HCT116 (cell line): ENCODE measurements at regions not wholly inside any gene's neighbourhood (a gene's known extent, or its start where the extent isn't known, plus 50 kb on each side); places are given as distances from the start of the nearest gene placed in this dataset.

ENCODE experiments used
- ATAC-seq: fragments of 200-7000 bp; cut with Tn5 transposase; 2 replicates; pipeline ENCODE4 v1.9.1; 2020; ENCODE audit warnings: mild to moderate bottlenecking, moderate library complexity
- BruUV-seq: library from RNA; stranded (reverse); fragments of 400-500 nt; replicated peaks from 2 replicates; lab custom pipeline; 2021; lab: Mats Ljungman, UMichigan
- CTCF ChIA-PET: fragments of 300-600 bp; sonication (Branson Sonifier 250); formaldehyde crosslinking; loops from one replicate; lab custom pipeline; 2021; ENCODE audit warnings: antibody characterized with exemption; lab: Charles Lee
- POLR2A ChIA-PET: fragments of 300-600, 350-600 bp; sonication (Branson Sonifier 250); formaldehyde crosslinking; loops from one replicate; lab custom pipeline; 2021; ENCODE audit warnings: antibody characterized with exemption; lab: Charles Lee
- RAD21 ChIA-PET, 2 experiments: fragments of 300-600 bp; sonication (Branson Sonifier 250); formaldehyde crosslinking; loops; one replicate each; lab custom pipeline; 2023; ENCODE audit warnings: low total read pairs in 2 of 2; ENCODE audit not compliant: uncharacterized antibody in 2 of 2, unreplicated experiment in 2 of 2, low non-redundant PET in 1 of 2; lab: Charles Lee
- DNase-seq: peaks from one replicate; pipeline ENCODE4 v3.0.0-alpha.2; 2010; ENCODE audit warnings: low read depth, low spot score
- H2AFZ ChIP-seq: fragments of 200-600 bp; shearing (Covaris generic), sonication (generic); 2 replicates; pipeline ENCODE4 v1.6.1; 2017; ENCODE audit warnings: low read depth, mixed run types, mixed read lengths, antibody characterized with exemption, low read length; ENCODE audit not compliant: poor library complexity, severe bottlenecking
- H3K27ac ChIP-seq: 2 replicates; pipeline ENCODE4 v1.5.1; 2012; ENCODE audit warnings: low read depth, low read length
- H3K27me3 ChIP-seq: fragments of 200-600 bp; sonication (generic); 2 replicates; pipeline ENCODE4 v1.6.1; 2016; ENCODE audit warnings: mixed run types, low read length, mixed read lengths; ENCODE audit not compliant: insufficient read depth
- H3K36me3 ChIP-seq, 2 experiments: fragments of 200-500 bp in 1 of 2; fragments of 200-600 bp in 1 of 2; sonication (Bioruptor generic) in 1 of 2; sonication (generic) in 1 of 2; 2 replicates each; pipeline versions ENCODE4 v1.5.1 to v1.6.1; 2014 to 2016; ENCODE audit warnings: low read length in 2 of 2, inconsistent platforms in 1 of 2, mixed read lengths in 1 of 2, mixed run types in 1 of 2; ENCODE audit not compliant: insufficient read depth in 2 of 2, control insufficient read depth in 1 of 2
- H3K4me1 ChIP-seq, 2 experiments: fragments of 200-600 bp in 1 of 2; sonication (generic) in 1 of 2; 2 replicates each; pipeline versions ENCODE4 v1.5.1 to v1.6.1; 2012 to 2017; ENCODE audit warnings: low read length in 2 of 2, inconsistent platforms in 1 of 2, mild to moderate bottlenecking in 1 of 2, mixed read lengths in 1 of 2, mixed run types in 1 of 2, moderate library complexity in 1 of 2; ENCODE audit not compliant: insufficient read depth in 2 of 2, control insufficient read depth in 1 of 2
- H3K4me2 ChIP-seq: fragments of 200-600 bp; sonication (generic); 2 replicates; pipeline ENCODE4 v1.6.1; 2017; ENCODE audit warnings: mixed run types, low read length, mixed read lengths
- H3K4me3 ChIP-seq, 2 experiments: fragments of 200-600 bp in 1 of 2; sonication (generic) in 1 of 2; replicated peaks in 1 of 2; 2 replicates each; pipeline ENCODE4 v1.5.1; 2011 to 2016; ENCODE audit warnings: low read length in 2 of 2, control low read depth in 1 of 2, low read depth in 1 of 2, mild to moderate bottlenecking in 1 of 2, mixed read lengths in 1 of 2, mixed run types in 1 of 2
- H3K79me2 ChIP-seq: fragments of 200-600 bp; sonication (generic); 2 replicates; pipeline ENCODE4 v1.6.1; 2017; ENCODE audit warnings: mild to moderate bottlenecking, mixed run types, low read length, moderate library complexity, mixed read lengths; ENCODE audit not compliant: insufficient read depth
- H3K9ac ChIP-seq: fragments of 200-600 bp; sonication (generic); 2 replicates; pipeline ENCODE4 v1.6.1; 2016; ENCODE audit warnings: low read length, mixed read lengths
- H3K9me2 ChIP-seq: fragments of 200-600 bp; sonication (generic), shearing (Covaris generic); 2 replicates; pipeline ENCODE4 v1.6.1; 2017; ENCODE audit warnings: mixed run types, mild to moderate bottlenecking, moderate library complexity; ENCODE audit not compliant: insufficient read depth
- H3K9me3 ChIP-seq, 2 experiments: fragments of 200-500 bp in 1 of 2; fragments of 200-600 bp in 1 of 2; sonication (Bioruptor generic) in 1 of 2; sonication (generic) in 1 of 2; 2 replicates each; pipeline ENCODE4 v1.6.1; 2014 to 2017; ENCODE audit warnings: low read length in 2 of 2, mixed read lengths in 2 of 2, inconsistent platforms in 1 of 2, low read depth in 1 of 2, mild to moderate bottlenecking in 1 of 2, mixed run types in 1 of 2, moderate library complexity in 1 of 2; ENCODE audit not compliant: control insufficient read depth in 1 of 2, insufficient read depth in 1 of 2
- H4K20me1 ChIP-seq: fragments of 200-600 bp; sonication (generic), shearing (Covaris generic); 2 replicates; pipeline ENCODE4 v1.6.1; 2017; ENCODE audit warnings: mixed run types, mild to moderate bottlenecking, moderate library complexity; ENCODE audit not compliant: insufficient read depth
- CBX3 ChIP-seq: IDR thresholded peaks from 2 replicates; pipeline ENCODE4 v1.6.1; 2012; ENCODE audit warnings: low read depth
- EZH2 ChIP-seq: fragments of 200-600 bp; sonication (generic); IDR thresholded peaks from 2 replicates; pipeline ENCODE4 v1.6.1; 2017; ENCODE audit warnings: antibody characterized with exemption, mixed run types
- EZH2phosphoT487 ChIP-seq: fragments of 200-600 bp; IDR thresholded peaks from 2 replicates; pipeline ENCODE4 v1.6.1; 2018; ENCODE audit warnings: antibody characterized with exemption, borderline replicate concordance
- FOSL1 ChIP-seq: IDR thresholded peaks from 2 replicates; pipeline ENCODE4 v1.6.1; 2012; ENCODE audit warnings: low read depth
- POLR2A ChIP-seq: IDR thresholded peaks from 2 replicates; pipeline ENCODE4 v1.7.0; 2011; ENCODE audit warnings: borderline replicate concordance; ENCODE audit not compliant: insufficient read depth, insufficient read length; ENCODE audit errors: extremely low read depth
- POLR2AphosphoS5 ChIP-seq: IDR thresholded peaks from 2 replicates; pipeline ENCODE4 v1.6.1; 2011; ENCODE audit warnings: mild to moderate bottlenecking, low read depth, low read length, moderate library complexity
- RAD21 ChIP-seq: IDR thresholded peaks from 2 replicates; pipeline ENCODE4 v1.6.1; 2012; ENCODE audit warnings: low read depth, mild to moderate bottlenecking
- SIN3A ChIP-seq: IDR thresholded peaks from 2 replicates; pipeline ENCODE4 v1.6.1; 2012; ENCODE audit warnings: low read depth
- TCF7L2 ChIP-seq: IDR thresholded peaks from 2 replicates; pipeline ENCODE4 v1.7.0; 2011; ENCODE audit warnings: borderline replicate concordance, inconsistent platforms; ENCODE audit not compliant: insufficient read depth, insufficient read length; ENCODE audit errors: extremely low read depth
- ZNF274 ChIP-seq: fragments of 200-500 bp; sonication (Bioruptor generic); IDR thresholded peaks from 2 replicates; pipeline ENCODE4 v1.6.1; 2014; ENCODE audit warnings: mild to moderate bottlenecking, low read depth, low read length, inconsistent platforms
- intact Hi-C: fragments of 100-400 bp; cut with micrococcal nuclease; formaldehyde crosslinking; loops from 2 replicates; pipeline ENCODE4 v1.10.0; 2022
- TF ChIP-seq, protein P1 (sequence below): IDR thresholded peaks from 2 replicates; pipeline ENCODE4 v1.6.1; 2012
- TF ChIP-seq, protein P2 (sequence below), 3 experiments: fragments of 200-600 bp in 1 of 3; sonication (generic) in 1 of 3; IDR thresholded peaks in 2 of 3; conservative IDR thresholded peaks in 1 of 3; 2 replicates each; pipeline ENCODE4 v1.5.1; 2012 to 2017; ENCODE audit warnings: low read depth in 2 of 3, low read length in 2 of 3, antibody characterized with exemption in 1 of 3, borderline replicate concordance in 1 of 3, control low read depth in 1 of 3, mild to moderate bottlenecking in 1 of 3, mixed read lengths in 1 of 3, mixed run types in 1 of 3, moderate library complexity in 1 of 3; ENCODE audit not compliant: insufficient read depth in 1 of 3
- TF ChIP-seq, protein P3 (sequence below): IDR thresholded peaks from 2 replicates; pipeline ENCODE4 v1.6.1; 2011; ENCODE audit warnings: mild to moderate bottlenecking, low read length, moderate library complexity; ENCODE audit not compliant: insufficient replicate concordance; ENCODE audit errors: extremely low read depth
- TF ChIP-seq, protein P4 (sequence below): IDR thresholded peaks from 2 replicates; pipeline ENCODE4 v1.6.1; 2012

DNA sequence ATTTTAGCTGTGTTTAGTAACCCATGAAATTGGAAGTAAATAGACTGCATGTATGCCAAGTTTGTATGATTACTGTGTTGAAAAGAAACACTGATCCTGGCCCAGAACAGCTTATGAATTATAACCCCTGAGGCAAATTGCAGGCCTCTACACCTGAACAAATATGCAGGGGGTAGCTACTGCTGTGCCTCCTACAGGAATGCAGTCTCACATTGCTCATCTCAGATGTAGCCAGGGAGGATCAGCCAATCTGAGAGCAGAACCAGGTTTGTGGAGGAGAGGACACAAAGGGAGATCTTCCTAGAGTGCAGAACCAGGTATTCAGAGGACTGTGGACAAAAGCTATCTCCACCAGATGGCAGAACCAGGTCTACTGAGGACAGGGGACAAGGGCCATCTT, 442.2 kb upstream of the DDI1 start:
- ChIA-PET RAD21 (no interaction called here), POLR2A (no interaction called here), CTCF (no interaction called here)
- DNase-seq (no peak), ATAC-seq (no peak)
- Histone ChIP-seq H3K36me3 (no peaks in the 10 kb centered on the region), H3K4me3 (no peak overlapping the region), H3K9me2 (no peaks in the 10 kb centered on the region), H3K4me1 (no peaks in the 10 kb centered on the region), H2AFZ (no peak overlapping the region), H4K20me1 (no peaks in the 10 kb centered on the region), H3K4me2 (no peak overlapping the region), H3K27me3 (no peaks in the 10 kb centered on the region), H3K27ac (no peak overlapping the region), H3K79me2 (no peaks in the 10 kb centered on the region), H3K9ac (no peak overlapping the region), H3K9me3 (no peaks in the 10 kb centered on the region)
- no TSS peak for BruUV-seq
- intact Hi-C loops, result no loop called here
- no peak for TF ChIP-seq RAD21
- TF ChIP-seq, protein P1, sequence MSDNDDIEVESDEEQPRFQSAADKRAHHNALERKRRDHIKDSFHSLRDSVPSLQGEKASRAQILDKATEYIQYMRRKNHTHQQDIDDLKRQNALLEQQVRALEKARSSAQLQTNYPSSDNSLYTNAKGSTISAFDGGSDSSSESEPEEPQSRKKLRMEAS, result no peak
- TF ChIP-seq SIN3A, result no peak
- TF ChIP-seq EZH2phosphoT487, result no peak
- TF ChIP-seq, protein P2, sequence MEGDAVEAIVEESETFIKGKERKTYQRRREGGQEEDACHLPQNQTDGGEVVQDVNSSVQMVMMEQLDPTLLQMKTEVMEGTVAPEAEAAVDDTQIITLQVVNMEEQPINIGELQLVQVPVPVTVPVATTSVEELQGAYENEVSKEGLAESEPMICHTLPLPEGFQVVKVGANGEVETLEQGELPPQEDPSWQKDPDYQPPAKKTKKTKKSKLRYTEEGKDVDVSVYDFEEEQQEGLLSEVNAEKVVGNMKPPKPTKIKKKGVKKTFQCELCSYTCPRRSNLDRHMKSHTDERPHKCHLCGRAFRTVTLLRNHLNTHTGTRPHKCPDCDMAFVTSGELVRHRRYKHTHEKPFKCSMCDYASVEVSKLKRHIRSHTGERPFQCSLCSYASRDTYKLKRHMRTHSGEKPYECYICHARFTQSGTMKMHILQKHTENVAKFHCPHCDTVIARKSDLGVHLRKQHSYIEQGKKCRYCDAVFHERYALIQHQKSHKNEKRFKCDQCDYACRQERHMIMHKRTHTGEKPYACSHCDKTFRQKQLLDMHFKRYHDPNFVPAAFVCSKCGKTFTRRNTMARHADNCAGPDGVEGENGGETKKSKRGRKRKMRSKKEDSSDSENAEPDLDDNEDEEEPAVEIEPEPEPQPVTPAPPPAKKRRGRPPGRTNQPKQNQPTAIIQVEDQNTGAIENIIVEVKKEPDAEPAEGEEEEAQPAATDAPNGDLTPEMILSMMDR (IDR thresholded peaks at IDR 0.05 in 2 of 3, conservative IDR thresholded peaks at IDR 0.05 in 1 of 3; ENCODE audit: borderline replicate concordance in 1 of 3, insufficient read depth in 1 of 3, low read depth in 2 of 3, low read length in 2 of 3), result no peak

DNA sequence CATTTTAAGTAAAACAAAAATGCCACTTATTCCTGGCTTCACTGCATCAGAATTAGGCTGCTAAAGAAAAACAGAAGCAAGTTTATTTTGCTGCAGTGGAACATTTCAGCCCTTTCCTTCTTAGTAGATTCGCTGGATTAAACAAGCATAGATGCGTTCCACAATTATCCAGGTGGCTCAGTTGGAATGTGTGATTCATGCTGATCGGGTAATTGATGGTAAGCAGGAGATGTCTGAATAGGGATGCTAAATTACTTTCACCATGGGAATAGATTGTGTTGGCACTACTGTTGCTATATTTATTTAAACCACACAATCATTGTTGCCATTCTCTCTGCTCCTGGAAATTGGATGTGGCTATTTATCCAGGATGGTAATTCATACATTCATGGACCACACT, 440.1 kb upstream of the DDI1 start:
- no peaks in the 10 kb centered on the region for H3K4me1 ChIP-seq
- ChIA-PET CTCF (no interaction called here), POLR2A (no interaction called here), RAD21 (no interaction called here)
- no peak overlapping the region for H2AFZ ChIP-seq
- H3K4me2 ChIP-seq, result no peak overlapping the region
- no peaks in the 10 kb centered on the region for H3K9me2 ChIP-seq
- intact Hi-C loops, result no loop called here
- DNase-seq, result no peak
- no peaks in the 10 kb centered on the region for H4K20me1 ChIP-seq
- no peaks in the 10 kb centered on the region for H3K9me3 ChIP-seq
- H3K79me2 ChIP-seq, result no peaks in the 10 kb centered on the region
- TF ChIP-seq POLR2AphosphoS5 (no peak), RAD21 (no peak), TCF7L2 (no peak), FOSL1 (no peak), POLR2A (no peak), SIN3A (no peak), EZH2 (no peak), ZNF274 (no peak), CBX3 (no peak)
- TF ChIP-seq, protein P3, sequence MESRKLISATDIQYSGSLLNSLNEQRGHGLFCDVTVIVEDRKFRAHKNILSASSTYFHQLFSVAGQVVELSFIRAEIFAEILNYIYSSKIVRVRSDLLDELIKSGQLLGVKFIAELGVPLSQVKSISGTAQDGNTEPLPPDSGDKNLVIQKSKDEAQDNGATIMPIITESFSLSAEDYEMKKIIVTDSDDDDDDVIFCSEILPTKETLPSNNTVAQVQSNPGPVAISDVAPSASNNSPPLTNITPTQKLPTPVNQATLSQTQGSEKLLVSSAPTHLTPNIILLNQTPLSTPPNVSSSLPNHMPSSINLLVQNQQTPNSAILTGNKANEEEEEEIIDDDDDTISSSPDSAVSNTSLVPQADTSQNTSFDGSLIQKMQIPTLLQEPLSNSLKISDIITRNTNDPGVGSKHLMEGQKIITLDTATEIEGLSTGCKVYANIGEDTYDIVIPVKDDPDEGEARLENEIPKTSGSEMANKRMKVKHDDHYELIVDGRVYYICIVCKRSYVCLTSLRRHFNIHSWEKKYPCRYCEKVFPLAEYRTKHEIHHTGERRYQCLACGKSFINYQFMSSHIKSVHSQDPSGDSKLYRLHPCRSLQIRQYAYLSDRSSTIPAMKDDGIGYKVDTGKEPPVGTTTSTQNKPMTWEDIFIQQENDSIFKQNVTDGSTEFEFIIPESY, result no peak
- TF ChIP-seq, protein P4, sequence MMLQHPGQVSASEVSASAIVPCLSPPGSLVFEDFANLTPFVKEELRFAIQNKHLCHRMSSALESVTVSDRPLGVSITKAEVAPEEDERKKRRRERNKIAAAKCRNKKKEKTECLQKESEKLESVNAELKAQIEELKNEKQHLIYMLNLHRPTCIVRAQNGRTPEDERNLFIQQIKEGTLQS, result no peak
- no peak overlapping the region for H3K9ac ChIP-seq
- no peak for ATAC-seq
- no peak overlapping the region for H3K27ac ChIP-seq
- H3K4me3 ChIP-seq, result no peak overlapping the region
- H3K36me3 ChIP-seq, result no peaks in the 10 kb centered on the region
- no TSS peak for BruUV-seq
- no peaks in the 10 kb centered on the region for H3K27me3 ChIP-seq
